HUES64 (cell line): ENCODE measurements at regions not wholly inside any gene's neighbourhood (a gene's known extent, or its start where the extent isn't known, plus 50 kb on each side); places are given as distances from the start of the nearest gene placed in this dataset.

ENCODE experiments used
- H3K27ac ChIP-seq: 2 replicates; pipeline ENCODE4 v1.7.0; 2013; ENCODE audit warnings: low read depth, low read length, inconsistent platforms
- H3K27me3 ChIP-seq: 2 replicates; pipeline ENCODE4 v1.6.1; 2013; ENCODE audit warnings: mild to moderate bottlenecking, low read length; ENCODE audit not compliant: insufficient read depth
- H3K36me3 ChIP-seq: 2 replicates; pipeline ENCODE4 v1.6.1; 2013; ENCODE audit warnings: mild to moderate bottlenecking, low read length; ENCODE audit not compliant: insufficient read depth
- H3K4me1 ChIP-seq: 2 replicates; pipeline ENCODE4 v1.6.1; 2013; ENCODE audit warnings: mild to moderate bottlenecking, low read length, moderate library complexity; ENCODE audit not compliant: insufficient read depth
- H3K4me3 ChIP-seq: 2 replicates; pipeline ENCODE4 v1.5.1; 2013; ENCODE audit warnings: mild to moderate bottlenecking, low read length, moderate library complexity
- H3K9ac ChIP-seq: 2 replicates; pipeline ENCODE4 v1.6.1; 2013; ENCODE audit warnings: mild to moderate bottlenecking, low read depth, low read length
- H3K9me3 ChIP-seq: 2 replicates; pipeline ENCODE4 v1.6.1; 2013; ENCODE audit warnings: low read depth, low read length; ENCODE audit not compliant: insufficient read depth
- WGBS: fragments of 150-250, 120-280 bp; methylation state at CpG from one replicate; pipeline ENCODE4 v1.1.7; 2013; ENCODE audit warnings: missing lambda C conversion rate; 5-methylcytosine and 5-hydroxymethylcytosine counted together

GRCh38 chr3:159795681-159796175, 192.9 kb upstream of the IL12A start:
- Histone ChIP-seq H3K9me3 (no peaks in the 10 kb centered on the region), H3K4me1 (peaks cover 4% of the 10 kb centered on the region; the same call in 1 of the 2 replicates), H3K9ac (no peak overlapping the region), H3K27me3 (no peaks in the 10 kb centered on the region), H3K4me3 (no peak overlapping the region), H3K36me3 (no peaks in the 10 kb centered on the region), H3K27ac (no peak overlapping the region)
- 90% methylated on average over 2 of the region's 2 CpGs for WGBS

GRCh38 chr3:159796226-159796625, 192.4 kb upstream of the IL12A start:
- H3K9me3 ChIP-seq: no peaks in the 10 kb centered on the region
- peaks cover 4% of the 10 kb centered on the region; the same call in 1 of the 2 replicates for H3K4me1 ChIP-seq
- WGBS: 88% methylated on average over 5 of the region's 5 CpGs
- 0 out of 2 replicates have a peak, but pooled peaks cover 4% of the 10 kb centered on the region for H3K27me3 ChIP-seq
- H3K9ac ChIP-seq: no peak overlapping the region
- no peak overlapping the region for H3K27ac ChIP-seq
- H3K4me3 ChIP-seq: no peak overlapping the region
- no peaks in the 10 kb centered on the region for H3K36me3 ChIP-seq

- 90% methylated on average over 1 of the region's 1 CpG for WGBS
- no peaks in the 10 kb centered on the region for H3K9me3 ChIP-seq
- H3K27me3 ChIP-seq: 0 out of 2 replicates have a peak, but pooled peaks cover 6% of the 10 kb centered on the region
- H3K36me3 ChIP-seq: no peaks in the 10 kb centered on the region
- H3K4me1 ChIP-seq: peaks cover 4% of the 10 kb centered on the region; the same call in 1 of the 2 replicates
- no peak overlapping the region for H3K4me3 ChIP-seq
- no peak overlapping the region for H3K27ac ChIP-seq
- no peak overlapping the region for H3K9ac ChIP-seq
Observed at GRCh38 chr3:159796744-159797143, 191.9 kb upstream of the IL12A start.

GRCh38 chr3:159797771-159798170, 190.9 kb upstream of the IL12A start:
- no peak overlapping the region for H3K27ac ChIP-seq
- H3K9ac ChIP-seq: no peak overlapping the region

GRCh38 chr3:159798951-159799350, 189.7 kb upstream of the IL12A start:
- H3K27ac ChIP-seq: no peak overlapping the region
- 73% methylated on average over 2 of the region's 2 CpGs for WGBS
- no peak overlapping the region for H3K9ac ChIP-seq
- no peak overlapping the region for H3K4me3 ChIP-seq
- peaks cover 28% of the 10 kb centered on the region for H3K27me3 ChIP-seq
- peaks cover 4% of the 10 kb centered on the region; the same call in 1 of the 2 replicates for H3K4me1 ChIP-seq
- H3K36me3 ChIP-seq: no peaks in the 10 kb centered on the region
- no peaks in the 10 kb centered on the region for H3K9me3 ChIP-seq

More at GRCh38 chr3:159797771-159798170, 190.9 kb upstream of the IL12A start:
- Histone ChIP-seq H3K4me3 (no peak overlapping the region), H3K36me3 (no peaks in the 10 kb centered on the region), H3K4me1 (peaks cover 4% of the 10 kb centered on the region; the same call in 1 of the 2 replicates), H3K27me3 (peaks cover 17% of the 10 kb centered on the region), H3K9me3 (no peaks in the 10 kb centered on the region)

GRCh38 chr3:159800434-159801155, 188.0 kb upstream of the IL12A start:
- Histone ChIP-seq H3K27me3 (peaks cover 37% of the 10 kb centered on the region), H3K4me1 (peaks cover 4% of the 10 kb centered on the region; the same call in 1 of the 2 replicates), H3K9ac (no peak overlapping the region), H3K9me3 (no peaks in the 10 kb centered on the region), H3K36me3 (no peaks in the 10 kb centered on the region), H3K4me3 (no peak overlapping the region), H3K27ac (no peak overlapping the region)
- WGBS: 77% methylated on average over 6 of the region's 6 CpGs

GRCh38 chr3:159802864-159803263, 185.8 kb upstream of the IL12A start:
- Histone ChIP-seq H3K27ac (no peak overlapping the region), H3K4me1 (peaks cover 4% of the 10 kb centered on the region; the same call in 1 of the 2 replicates), H3K9ac (no peak overlapping the region), H3K4me3 (no peak overlapping the region), H3K36me3 (no peaks in the 10 kb centered on the region), H3K9me3 (no peaks in the 10 kb centered on the region), H3K27me3 (peaks cover 37% of the 10 kb centered on the region)
- 82% methylated on average over 2 of the region's 2 CpGs for WGBS

- H3K27ac ChIP-seq: no peak overlapping the region
- H3K36me3 ChIP-seq: no peaks in the 10 kb centered on the region
- no peak overlapping the region for H3K9ac ChIP-seq
- peaks cover 4% of the 10 kb centered on the region; the same call in 1 of the 2 replicates for H3K4me1 ChIP-seq
- WGBS: 42% methylated on average over 3 of the region's 3 CpGs
- H3K27me3 ChIP-seq: peaks cover 37% of the 10 kb centered on the region
- no peak overlapping the region for H3K4me3 ChIP-seq
- no peaks in the 10 kb centered on the region for H3K9me3 ChIP-seq
Observed at GRCh38 chr3:159803459-159803858, 185.2 kb upstream of the IL12A start.

- Histone ChIP-seq H3K4me3 (no peak overlapping the region), H3K27ac (no peak overlapping the region), H3K9me3 (no peaks in the 10 kb centered on the region), H3K9ac (no peak overlapping the region), H3K4me1 (no peaks in the 10 kb centered on the region; the same call in 1 of the 2 replicates), H3K27me3 (peaks cover 37% of the 10 kb centered on the region), H3K36me3 (no peaks in the 10 kb centered on the region)
- 68% methylated on average over 3 of the region's 5 CpGs for whole genome bisulfite sequencing
Observed at GRCh38 chr3:159804726-159805410, 183.8 kb upstream of the IL12A start.

GRCh38 chr3:159805411-159805772, 183.2 kb upstream of the IL12A start:
- no peak overlapping the region for H3K4me3 ChIP-seq
- no peaks in the 10 kb centered on the region for H3K36me3 ChIP-seq
- no peak overlapping the region for H3K27ac ChIP-seq
- no peaks in the 10 kb centered on the region for H3K9me3 ChIP-seq
- H3K9ac ChIP-seq: no peak overlapping the region
- no peaks in the 10 kb centered on the region; the same call in 1 of the 2 replicates for H3K4me1 ChIP-seq
- peaks cover 37% of the 10 kb centered on the region for H3K27me3 ChIP-seq
- WGBS: 80% methylated on average over 1 of the region's 1 CpG

GRCh38 chr3:159806412-159806811, 182.2 kb upstream of the IL12A start:
- Histone ChIP-seq H3K4me1 (no peaks in the 10 kb centered on the region; the same call in 1 of the 2 replicates), H3K36me3 (no peaks in the 10 kb centered on the region), H3K27me3 (peaks cover 33% of the 10 kb centered on the region), H3K27ac (no peak overlapping the region), H3K4me3 (no peak overlapping the region), H3K9me3 (no peaks in the 10 kb centered on the region), H3K9ac (no peak overlapping the region)
- WGBS: 93% methylated on average over 5 of the region's 5 CpGs
